Body of pancreas (tissue), 4 donors: ENCODE measurements at regions not wholly inside any gene's neighbourhood (a gene's known extent, or its start where the extent isn't known, plus 50 kb on each side); places are given as distances from the start of the nearest gene placed in this dataset.

Experiments used
- ATAC-seq: fragments of 150-250 bp; one replicate; pipeline ENCODE4 v1.9.1; 2016
- DNase-seq, 4 donors: peaks; one replicate each; pipeline ENCODE4 v3.0.0-alpha.2; 2019
- H3K27ac ChIP-seq, 4 donors: fragments of 200-600 bp; sonication (generic); 1 replicate in 3 of 4; 2 replicates in 1 of 4; pipeline versions ENCODE4 v1.5.1 to v1.6.1; 2016 to 2019; ENCODE audit warnings: mild to moderate bottlenecking in 1 of 4, mixed read lengths in 1 of 4, moderate library complexity in 1 of 4
- H3K27me3 ChIP-seq, 2 donors: fragments of 200-600 bp; sonication (generic); one replicate each; pipeline ENCODE4 v1.6.0; 2016; ENCODE audit warnings: mild to moderate bottlenecking in 1 of 2
- H3K36me3 ChIP-seq, 2 donors: fragments of 200-600 bp; sonication (generic); replicated peaks in 1 of 2; 2 replicates each; pipeline ENCODE4 v1.5.1; 2016; ENCODE audit warnings: low read depth in 2 of 2; ENCODE audit not compliant: insufficient read depth in 1 of 2
- H3K4me1 ChIP-seq: fragments of 200-600 bp; sonication (generic); one replicate; pipeline ENCODE4 v1.6.0; 2016
- H3K4me3 ChIP-seq, 2 donors: fragments of 200-600 bp; sonication (generic); 1 replicate in 1 of 2; 2 replicates in 1 of 2; pipeline ENCODE4 v1.5.1; 2016 to 2019
- H3K9me3 ChIP-seq, 3 donors: fragments of 200-600 bp; sonication (generic); 1 replicate in 2 of 3; 2 replicates in 1 of 3; pipeline ENCODE4 v1.5.1; 2016
- POLR2A ChIP-seq, 3 donors: fragments of 450-650 bp; IDR thresholded peaks; one replicate each; pipeline ENCODE4 v1.6.1; 2016; ENCODE audit warnings: antibody characterized with exemption in 3 of 3, mild to moderate bottlenecking in 2 of 3
- WGBS, 2 donors: methylation state at CpG; one replicate each; pipeline ENCODE4 v1.1.5; 2017; 5-methylcytosine and 5-hydroxymethylcytosine counted together
- intact Hi-C: fragments of 100-400 bp; cut with DNase I; formaldehyde crosslinking; loops from one replicate; pipeline ENCODE4 v1.15.1; 2023
- TF ChIP-seq, protein P1 (sequence below), 7 experiments: fragments of 450-650 bp in 4 of 7; fragments of 200-600 bp in 3 of 7; sonication (generic) in 3 of 7; IDR thresholded peaks; one replicate each; pipeline ENCODE4 v1.5.1; 2016 to 2019; ENCODE audit warnings: antibody characterized with exemption in 7 of 7

DNA sequence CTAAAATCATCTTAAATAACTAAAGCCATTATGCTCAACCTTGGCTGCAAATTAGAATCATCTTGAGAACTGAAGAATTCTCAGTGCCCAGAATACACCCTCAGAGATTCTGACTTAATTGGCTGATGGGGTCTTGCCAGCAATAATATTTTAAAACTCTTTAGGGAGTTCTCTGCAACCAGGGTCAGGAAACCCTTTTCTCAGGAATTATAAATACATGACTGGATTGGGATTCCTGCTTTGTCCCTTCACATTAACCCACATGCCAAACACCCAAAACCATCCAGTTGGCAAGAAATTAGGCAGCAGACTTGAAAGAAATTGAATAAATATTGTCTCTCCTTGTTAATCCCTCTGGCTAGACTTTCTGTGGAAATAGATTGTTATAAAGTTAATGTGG is 482.3 kb upstream of the NECTIN3 start:
- no peaks in the 10 kb centered on the region for H3K27me3 ChIP-seq
- no peaks in the 10 kb centered on the region for H3K4me1 ChIP-seq
- ATAC-seq, result no peak
- no peak overlapping the region for H3K4me3 ChIP-seq
- DNase-seq, result no peak
- no peaks in the 10 kb centered on the region for H3K36me3 ChIP-seq
- H3K9me3 ChIP-seq, result no peaks in the 10 kb centered on the region
- intact Hi-C loops, result no loop called here
- no peak for TF ChIP-seq POLR2A (IDR thresholded peaks at IDR 0.05)
- TF ChIP-seq, protein P1, sequence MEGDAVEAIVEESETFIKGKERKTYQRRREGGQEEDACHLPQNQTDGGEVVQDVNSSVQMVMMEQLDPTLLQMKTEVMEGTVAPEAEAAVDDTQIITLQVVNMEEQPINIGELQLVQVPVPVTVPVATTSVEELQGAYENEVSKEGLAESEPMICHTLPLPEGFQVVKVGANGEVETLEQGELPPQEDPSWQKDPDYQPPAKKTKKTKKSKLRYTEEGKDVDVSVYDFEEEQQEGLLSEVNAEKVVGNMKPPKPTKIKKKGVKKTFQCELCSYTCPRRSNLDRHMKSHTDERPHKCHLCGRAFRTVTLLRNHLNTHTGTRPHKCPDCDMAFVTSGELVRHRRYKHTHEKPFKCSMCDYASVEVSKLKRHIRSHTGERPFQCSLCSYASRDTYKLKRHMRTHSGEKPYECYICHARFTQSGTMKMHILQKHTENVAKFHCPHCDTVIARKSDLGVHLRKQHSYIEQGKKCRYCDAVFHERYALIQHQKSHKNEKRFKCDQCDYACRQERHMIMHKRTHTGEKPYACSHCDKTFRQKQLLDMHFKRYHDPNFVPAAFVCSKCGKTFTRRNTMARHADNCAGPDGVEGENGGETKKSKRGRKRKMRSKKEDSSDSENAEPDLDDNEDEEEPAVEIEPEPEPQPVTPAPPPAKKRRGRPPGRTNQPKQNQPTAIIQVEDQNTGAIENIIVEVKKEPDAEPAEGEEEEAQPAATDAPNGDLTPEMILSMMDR (IDR thresholded peaks at IDR 0.05), result no peak
- H3K27ac ChIP-seq, result no peak overlapping the region

GRCh38 chr3:110593749-110594148 is 477.9 kb upstream of the NECTIN3 start:
- H3K36me3 ChIP-seq, result no peaks in the 10 kb centered on the region
- ATAC-seq (no peak), DNase-seq (no peak)
- H3K27me3 ChIP-seq, result no peaks in the 10 kb centered on the region
- no peaks in the 10 kb centered on the region for H3K4me1 ChIP-seq
- TF ChIP-seq POLR2A (IDR thresholded peaks at IDR 0.05), result no peak
- TF ChIP-seq, protein P1 (IDR thresholded peaks at IDR 0.05), result no peak
- H3K4me3 ChIP-seq, result no peak overlapping the region
- H3K27ac ChIP-seq, result no peak overlapping the region
- intact Hi-C loops, result no loop called here
- no peaks in the 10 kb centered on the region for H3K9me3 ChIP-seq

- ATAC-seq (no peak), DNase-seq (no peak)
- Histone ChIP-seq H3K36me3 (no peaks in the 10 kb centered on the region), H3K27me3 (no peaks in the 10 kb centered on the region), H3K27ac (no peak overlapping the region), H3K9me3 (no peaks in the 10 kb centered on the region), H3K4me3 (no peak overlapping the region), H3K4me1 (no peaks in the 10 kb centered on the region)
- intact Hi-C loops, result no loop called here
- TF ChIP-seq POLR2A (IDR thresholded peaks at IDR 0.05), result no peak
- TF ChIP-seq, protein P1 (IDR thresholded peaks at IDR 0.05), result no peak
Measured at GRCh38 chr3:110598847-110599490, 472.6 kb upstream of the NECTIN3 start.

DNA sequence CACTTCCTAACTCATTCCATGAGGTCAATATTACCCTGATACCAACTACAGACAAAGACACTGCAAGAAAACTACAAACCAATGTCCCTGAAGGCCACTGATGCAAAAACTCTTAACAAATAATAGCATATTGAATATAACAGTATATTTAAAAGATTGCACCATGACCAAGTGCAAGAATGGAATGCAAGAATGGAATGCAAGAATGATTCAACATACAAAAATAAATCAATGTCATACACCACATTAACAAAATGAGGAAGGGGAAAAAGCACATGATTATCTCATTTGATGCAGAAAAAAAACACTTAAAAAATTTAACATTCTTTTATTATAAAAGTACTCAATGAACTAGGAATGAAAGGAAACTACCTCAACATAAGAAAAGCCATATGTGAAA is 463.1 kb upstream of the NECTIN3 start:
- Histone ChIP-seq H3K36me3 (no peaks in the 10 kb centered on the region), H3K9me3 (no peaks in the 10 kb centered on the region), H3K4me1 (no peaks in the 10 kb centered on the region), H3K4me3 (no peak overlapping the region), H3K27ac (no peak overlapping the region), H3K27me3 (no peaks in the 10 kb centered on the region)
- intact Hi-C loops, result no loop called here
- no peak for TF ChIP-seq POLR2A (IDR thresholded peaks at IDR 0.05)
- TF ChIP-seq, protein P1 (IDR thresholded peaks at IDR 0.05), result no peak
- DNase-seq (no peak), ATAC-seq (no peak)

- no peak overlapping the region for H3K4me3 ChIP-seq
- no peaks in the 10 kb centered on the region for H3K4me1 ChIP-seq
- TF ChIP-seq POLR2A (IDR thresholded peaks at IDR 0.05), result no peak
- TF ChIP-seq, protein P1 (IDR thresholded peaks at IDR 0.05), result no peak
- H3K36me3 ChIP-seq, result no peaks in the 10 kb centered on the region
- intact Hi-C loops, result no loop called here
- no peaks in the 10 kb centered on the region for H3K27me3 ChIP-seq
- no peaks in the 10 kb centered on the region for H3K9me3 ChIP-seq
- no peak overlapping the region for H3K27ac ChIP-seq
- DNase-seq (no peak), ATAC-seq (no peak)
- 28 to 33% methylated on average over 4 of the region's 4 CpGs for WGBS, 2 donors
Measured at GRCh38 chr3:110612045-110612444, 459.6 kb upstream of the NECTIN3 start.
